ENCODE measurements at regions not wholly inside any gene's neighbourhood (a gene's known extent, or its start where the extent isn't known, plus 50 kb on each side); places are given as distances from the start of the nearest gene placed in this dataset.

- peaks cover 12% of the 10 kb centered on the region for H3K4me1 Mint-ChIP-seq
Observed at GRCh38 chr6:95959261-95959660, 56.5 kb upstream of the FUT9 start.

More at GRCh38 chr6:95959261-95959660, 56.5 kb upstream of the FUT9 start:
- Mint-ChIP-seq H3K4me3 (no peak overlapping the region), H3K36me3 (no peaks in the 10 kb centered on the region), H3K27ac (no peak overlapping the region), H3K9me3 (0 out of 2 replicates have a peak, but pooled peaks cover 5% of the 10 kb centered on the region), H3K27me3 (ENCODE audit: low read depth) (no peaks in the 10 kb centered on the region; the same call in 1 of the 2 replicates)
- no peak for TF ChIP-seq RELA (CRISPR knock-in tag; IDR thresholded peaks at IDR 0.05; ENCODE audit: borderline replicate concordance)
- TF ChIP-seq ZNF671 (CRISPR knock-in tag; IDR thresholded peaks at IDR 0.05), result no peak
- ChIA-PET CTCF (no interaction called here), POLR2A (no interaction called here)
- ATAC-seq (no peak), DNase-seq (ENCODE audit: low spot score) (no peak)
